ENCODE measurements at regions not wholly inside any gene's neighbourhood (a gene's known extent, or its start where the extent isn't known, plus 50 kb on each side); places are given as distances from the start of the nearest gene placed in this dataset.

GRCh38 chr18:31245820-31246219, 72.1 kb upstream of the DSG1 start:
- DNase-seq (ENCODE audit: low read depth) = no peak
- H3K4me3 ChIP-seq (ENCODE audit: low read length) = no peak overlapping the region
- TF ChIP-seq CTCF (conservative IDR thresholded peaks at IDR 0.05; ENCODE audit: low read depth, low read length) = no peak

- TF ChIP-seq CTCF (conservative IDR thresholded peaks at IDR 0.05; ENCODE audit: low read depth, low read length) = no peak
These were observed 71.5 kb upstream of the DSG1 start for GRCh38 chr18:31246460-31246859.

GRCh38 chr18:31247574-31248199, 70.3 kb upstream of the DSG1 start:
- no peak overlapping the region for H3K4me3 ChIP-seq (ENCODE audit: low read length)
- no peak for TF ChIP-seq CTCF (conservative IDR thresholded peaks at IDR 0.05; ENCODE audit: low read depth, low read length)
- DNase-seq (ENCODE audit: low read depth) = no peak

More at GRCh38 chr18:31246460-31246859, 71.5 kb upstream of the DSG1 start:
- H3K4me3 ChIP-seq (ENCODE audit: low read length) = no peak overlapping the region
- DNase-seq (ENCODE audit: low read depth) = no peak

GRCh38 chr18:31248783-31249521, 69.0 kb upstream of the DSG1 start:
- no peak for TF ChIP-seq CTCF (conservative IDR thresholded peaks at IDR 0.05; ENCODE audit: low read depth, low read length)
- H3K4me3 ChIP-seq (ENCODE audit: low read length) = no peak overlapping the region
- no peak for DNase-seq (ENCODE audit: low read depth)

GRCh38 chr18:31250902-31251301, 67.1 kb upstream of the DSG1 start:
- no peak overlapping the region for H3K4me3 ChIP-seq (ENCODE audit: low read length)
- DNase-seq (ENCODE audit: low read depth) = no peak
- TF ChIP-seq CTCF (conservative IDR thresholded peaks at IDR 0.05; ENCODE audit: low read depth, low read length) = no peak

- no peak overlapping the region for H3K4me3 ChIP-seq (ENCODE audit: low read length)
- no peak for TF ChIP-seq CTCF (conservative IDR thresholded peaks at IDR 0.05; ENCODE audit: low read depth, low read length)
- DNase-seq (ENCODE audit: low read depth) = no peak
These were observed 65.4 kb upstream of the DSG1 start for GRCh38 chr18:31252522-31252921.

GRCh38 chr18:31255953-31256352, 62.0 kb upstream of the DSG1 start:
- H3K4me3 ChIP-seq (ENCODE audit: low read length) = no peak overlapping the region
- TF ChIP-seq CTCF (conservative IDR thresholded peaks at IDR 0.05; ENCODE audit: low read depth, low read length) = no peak
- DNase-seq (ENCODE audit: low read depth) = no peak

All from retinal pigment epithelial cell (primary cell).